ENCODE measurements at regions not wholly inside any gene's neighbourhood (a gene's known extent, or its start where the extent isn't known, plus 50 kb on each side); places are given as distances from the start of the nearest gene placed in this dataset.

- Mint-ChIP-seq H3K36me3 (ENCODE audit: low read depth) (no peaks in the 10 kb centered on the region), H3K27me3 (ENCODE audit: insufficient read depth, low read depth, poor library complexity) (no peaks in the 10 kb centered on the region), H3K4me1 (peaks cover 8% of the 10 kb centered on the region; the same call in 1 of the 3 replicates), H3K4me3 (no peak overlapping the region), H3K27ac (no peak overlapping the region), H3K9me3 (no peaks in the 10 kb centered on the region)
- Histone ChIP-seq H3K27ac (ENCODE audit: low read depth) (no peak overlapping the region), H3K27me3 (ENCODE audit: insufficient read depth) (no peaks in the 10 kb centered on the region), H3K36me3 (ENCODE audit: insufficient read depth) (no peaks in the 10 kb centered on the region), H3K4me3 (no peak overlapping the region), H3F3A (replicated peaks; ENCODE audit: low read depth) (no peaks in the 10 kb centered on the region), H3K4me2 (no peak overlapping the region), H3K79me2 (replicated peaks; ENCODE audit: insufficient read depth) (no peaks in the 10 kb centered on the region), H3K9me2 (ENCODE audit: insufficient read depth) (no peaks in the 10 kb centered on the region), H3K4me1 (ENCODE audit: insufficient read depth) (no peaks in the 10 kb centered on the region), H4K20me1 (replicated peaks; ENCODE audit: insufficient read depth) (no peaks in the 10 kb centered on the region), H2AFZ (no peak overlapping the region)
- ATAC-seq (no peak), DNase-seq (ENCODE audit: low spot score) (peak; percentile 77)
- peak; percentile 75 to 89 for TF ChIP-seq CTCF (conservative IDR thresholded peaks at IDR 0.05; ENCODE audit: low read depth in 2 of 2)
- TF ChIP-seq JUNB (IDR thresholded peaks at IDR 0.05; ENCODE audit: unreplicated experiment) = no peak
Observed at GRCh38 chr13:46492946-46493345, 60.0 kb upstream of the LRCH1 start.

- no peaks in the 10 kb centered on the region for H3K4me1 ChIP-seq (ENCODE audit: insufficient read depth)
- H3K27me3 ChIP-seq (ENCODE audit: insufficient read depth) = no peaks in the 10 kb centered on the region
- no peaks in the 10 kb centered on the region for H3K36me3 Mint-ChIP-seq (ENCODE audit: low read depth)
- no peaks in the 10 kb centered on the region for H3K36me3 ChIP-seq (ENCODE audit: insufficient read depth)
- H3K27ac ChIP-seq (ENCODE audit: low read depth) = no peak overlapping the region
- H3K9me2 ChIP-seq (ENCODE audit: insufficient read depth) = no peaks in the 10 kb centered on the region
- no peaks in the 10 kb centered on the region for H4K20me1 ChIP-seq (replicated peaks; ENCODE audit: insufficient read depth)
- no peak for ATAC-seq
- H3K4me2 ChIP-seq = no peak overlapping the region
- no peaks in the 10 kb centered on the region for H3K9me3 Mint-ChIP-seq
- no peak overlapping the region for H3K4me3 ChIP-seq
- no peak for DNase-seq (ENCODE audit: low spot score)
- no peaks in the 10 kb centered on the region for H3K27me3 Mint-ChIP-seq (ENCODE audit: insufficient read depth, low read depth, poor library complexity)
- H3F3A ChIP-seq (replicated peaks; ENCODE audit: low read depth) = no peaks in the 10 kb centered on the region
- peaks cover 8% of the 10 kb centered on the region; the same call in 1 of the 3 replicates for H3K4me1 Mint-ChIP-seq
- no peak overlapping the region for H2AFZ ChIP-seq
- no peak overlapping the region for H3K27ac Mint-ChIP-seq
- no peak overlapping the region for H3K4me3 Mint-ChIP-seq
- H3K79me2 ChIP-seq (replicated peaks; ENCODE audit: insufficient read depth) = no peaks in the 10 kb centered on the region
- TF ChIP-seq CREB1 (CRISPR knock-in tag; IDR thresholded peaks at IDR 0.05; ENCODE audit: low read depth) (no peak), NANOG (IDR thresholded peaks at IDR 0.05; ENCODE audit: borderline replicate concordance) (no peak), EZH2 (IDR thresholded peaks at IDR 0.05; ENCODE audit: low read depth, unreplicated experiment) (no peak), ZNF462 (CRISPR knock-in tag; IDR thresholded peaks at IDR 0.05) (no peak), ZNF114 (CRISPR knock-in tag; IDR thresholded peaks at IDR 0.05) (no peak), JUNB (IDR thresholded peaks at IDR 0.05; ENCODE audit: unreplicated experiment) (no peak), POLR2AphosphoS5 (IDR thresholded peaks at IDR 0.05; ENCODE audit: low read depth) (no peak), ZNF331 (CRISPR knock-in tag; IDR thresholded peaks at IDR 0.05; ENCODE audit: low read depth) (no peak), ETS1 (IDR thresholded peaks at IDR 0.05) (no peak), CTCF (conservative IDR thresholded peaks at IDR 0.05; ENCODE audit: low read depth in 2 of 2) (no peak), EZH2phosphoT487 (IDR thresholded peaks at IDR 0.05; ENCODE audit: unreplicated experiment) (no peak), STAT1 (IDR thresholded peaks at IDR 0.05; ENCODE audit: unreplicated experiment) (no peak)
Observed at GRCh38 chr13:46491641-46492040, 61.3 kb upstream of the LRCH1 start.
